HEK293T (cell line): ENCODE measurements at regions not wholly inside any gene's neighbourhood (a gene's known extent, or its start where the extent isn't known, plus 50 kb on each side); places are given as distances from the start of the nearest gene placed in this dataset.
A peak's percentile ranks its signal among the peaks of the same experiment; 100 is the strongest.

Source experiments
- CTCF ChIA-PET: fragments of 350-600 bp; formaldehyde crosslinking; extraction: SDS; loops from one replicate; lab custom pipeline; 2021; ENCODE audit warnings: antibody characterized with exemption, inconsistent platforms; lab: Yijun Ruan, JAX
- POLR2A ChIA-PET: fragments of 350-600 bp; formaldehyde crosslinking; extraction: SDS; loops from one replicate; lab custom pipeline; 2020; ENCODE audit warnings: antibody characterized with exemption, inconsistent platforms; lab: Yijun Ruan, JAX
- DNase-seq: peaks from one replicate; pipeline ENCODE4 v3.0.0; 2012; ENCODE audit warnings: mixed read lengths; ENCODE audit errors: extremely low spot score
- ARNT ChIP-seq: fragments of 450-650 bp; IDR thresholded peaks from 2 replicates; pipeline ENCODE4 v1.6.1; 2017; ENCODE audit warnings: mild to moderate bottlenecking
- BHLHE40 ChIP-seq: fragments of 450-650 bp; IDR thresholded peaks from 2 replicates; pipeline ENCODE4 v1.6.1; 2016; ENCODE audit warnings: mild to moderate bottlenecking, moderate library complexity, borderline replicate concordance
- CTBP1 ChIP-seq: fragments of 450-650 bp; IDR thresholded peaks from 2 replicates; pipeline ENCODE4 v1.6.1; 2016; ENCODE audit warnings: borderline replicate concordance
- ELF4 ChIP-seq: fragments of 450-650 bp; IDR thresholded peaks from 2 replicates; pipeline ENCODE4 v1.6.1; 2017; ENCODE audit warnings: antibody characterized with exemption
- FOXA1 ChIP-seq: fragments of 450-650 bp; IDR thresholded peaks from 2 replicates; pipeline ENCODE4 v1.6.1; 2016; ENCODE audit warnings: mild to moderate bottlenecking
- FOXK2 ChIP-seq: fragments of 450-650 bp; IDR thresholded peaks from 2 replicates; pipeline ENCODE4 v1.6.1; 2016; ENCODE audit warnings: mild to moderate bottlenecking
- FOXM1 ChIP-seq: fragments of 450-650 bp; IDR thresholded peaks from 2 replicates; pipeline ENCODE4 v1.6.1; 2017; ENCODE audit warnings: mild to moderate bottlenecking, borderline replicate concordance
- HDGF ChIP-seq: fragments of 450-650 bp; IDR thresholded peaks from 2 replicates; pipeline ENCODE4 v1.6.1; 2017; ENCODE audit warnings: antibody characterized with exemption, borderline replicate concordance
- L3MBTL2 ChIP-seq: fragments of 450-650 bp; conservative IDR thresholded peaks from 2 replicates; pipeline ENCODE4 v1.6.1; 2016; ENCODE audit warnings: mild to moderate bottlenecking
- LEF1 ChIP-seq: fragments of 450-650 bp; IDR thresholded peaks from 2 replicates; pipeline ENCODE4 v1.6.1; 2017; ENCODE audit warnings: mild to moderate bottlenecking, borderline replicate concordance
- NFRKB ChIP-seq: fragments of 450-650 bp; IDR thresholded peaks from 2 replicates; pipeline ENCODE4 v1.6.1; 2016; ENCODE audit warnings: mild to moderate bottlenecking, moderate library complexity
- PKNOX1 ChIP-seq: fragments of 450-650 bp; IDR thresholded peaks from 2 replicates; pipeline ENCODE4 v1.6.1; 2016
- SP1 ChIP-seq: fragments of 450-650 bp; IDR thresholded peaks from 2 replicates; pipeline ENCODE4 v1.6.1; 2017
- SUZ12 ChIP-seq: fragments of 450-650 bp; IDR thresholded peaks from 2 replicates; pipeline ENCODE4 v1.6.1; 2016; ENCODE audit warnings: mild to moderate bottlenecking
- TARDBP ChIP-seq: fragments of 450-650 bp; IDR thresholded peaks from 2 replicates; pipeline ENCODE4 v1.6.1; 2016
- ZNF384 ChIP-seq: fragments of 450-650 bp; IDR thresholded peaks from 2 replicates; pipeline ENCODE4 v1.6.1; 2016

- ChIA-PET CTCF (no interaction called here), POLR2A (no interaction called here)
- no peak for TF ChIP-seq SP1
- TF ChIP-seq FOXM1 = no peak
- TF ChIP-seq ZNF384 = no peak
- TF ChIP-seq NFRKB = no peak
- no peak for TF ChIP-seq ELF4
- no peak for DNase-seq
These were observed 147.1 kb downstream of the CPEB2 start for GRCh38 chr4:15149234-15149838.

- peak; percentile 29 for DNase-seq
- no peak for TF ChIP-seq ELF4
- TF ChIP-seq HDGF = no peak
- TF ChIP-seq SUZ12 = no peak
- no peak for TF ChIP-seq CTBP1
- no peak for TF ChIP-seq LEF1
- no peak for TF ChIP-seq NFRKB
- no peak for TF ChIP-seq L3MBTL2
- no peak for TF ChIP-seq ARNT
- TF ChIP-seq TARDBP = no peak
- TF ChIP-seq PKNOX1 = no peak
- no peak for TF ChIP-seq BHLHE40
- no peak for TF ChIP-seq FOXM1
- no peak for TF ChIP-seq ZNF384
- TF ChIP-seq FOXK2 = no peak
- no peak for TF ChIP-seq FOXA1
- no peak for TF ChIP-seq SP1
- ChIA-PET POLR2A (no interaction called here), CTCF (no interaction called here)
These were observed 147.7 kb downstream of the CPEB2 start for GRCh38 chr4:15149839-15150592.

- CTCF ChIA-PET = no interaction called here
- no peak for TF ChIP-seq FOXM1
- DNase-seq = no peak
- POLR2A ChIA-PET = no interaction called here
These were observed 148.3 kb downstream of the CPEB2 start for GRCh38 chr4:15150631-15151030.

GRCh38 chr4:15151033-15151432 lies 148.8 kb downstream of the CPEB2 start:
- ChIA-PET POLR2A (no interaction called here), CTCF (no interaction called here)
- DNase-seq = no peak
- no peak for TF ChIP-seq ELF4
- no peak for TF ChIP-seq NFRKB

GRCh38 chr4:15153662-15154061 lies 151.4 kb downstream of the CPEB2 start:
- no peak for DNase-seq
- CTCF ChIA-PET = interaction anchor here (0.7 kb wide), 1 partner anchor 33 kb away, joined by 3 read pairs; no protein-coding TSS in a partner anchor
- POLR2A ChIA-PET = no interaction called here
- TF ChIP-seq TARDBP = no peak
- no peak for TF ChIP-seq FOXM1
- no peak for TF ChIP-seq ELF4
- no peak for TF ChIP-seq SP1
- no peak for TF ChIP-seq L3MBTL2
- TF ChIP-seq FOXA1 = no peak
- no peak for TF ChIP-seq CTBP1
- TF ChIP-seq NFRKB = no peak
- TF ChIP-seq FOXK2 = no peak
- TF ChIP-seq ZNF384 = no peak
- TF ChIP-seq HDGF = no peak
- no peak for TF ChIP-seq PKNOX1
- TF ChIP-seq LEF1 = no peak
- no peak for TF ChIP-seq BHLHE40
- TF ChIP-seq SUZ12 = no peak
- no peak for TF ChIP-seq ARNT

- TF ChIP-seq FOXA1 = no peak
- no peak for TF ChIP-seq FOXM1
- POLR2A ChIA-PET = no interaction called here
- DNase-seq = no peak
- CTCF ChIA-PET = no interaction called here
These were observed 156.3 kb downstream of the CPEB2 start for GRCh38 chr4:15158406-15159091.

GRCh38 chr4:15159477-15160019 lies 157.3 kb downstream of the CPEB2 start:
- ChIA-PET CTCF (no interaction called here), POLR2A (no interaction called here)
- no peak for DNase-seq
- no peak for TF ChIP-seq ARNT
- no peak for TF ChIP-seq HDGF
- no peak for TF ChIP-seq SUZ12
- TF ChIP-seq TARDBP = no peak
- no peak for TF ChIP-seq NFRKB
- TF ChIP-seq LEF1 = no peak
- TF ChIP-seq FOXA1 = no peak
- no peak for TF ChIP-seq CTBP1
- TF ChIP-seq L3MBTL2 = no peak
- no peak for TF ChIP-seq SP1
- no peak for TF ChIP-seq FOXM1
